ENCODE measurements at regions not wholly inside any gene's neighbourhood (a gene's known extent, or its start where the extent isn't known, plus 50 kb on each side); places are given as distances from the start of the nearest gene placed in this dataset.
"Not testable (repeated sequence)": the region's sequence is repeated elsewhere in the genome, so short reads cannot be mapped to it uniquely, and the experiment has no call there.

DNA sequence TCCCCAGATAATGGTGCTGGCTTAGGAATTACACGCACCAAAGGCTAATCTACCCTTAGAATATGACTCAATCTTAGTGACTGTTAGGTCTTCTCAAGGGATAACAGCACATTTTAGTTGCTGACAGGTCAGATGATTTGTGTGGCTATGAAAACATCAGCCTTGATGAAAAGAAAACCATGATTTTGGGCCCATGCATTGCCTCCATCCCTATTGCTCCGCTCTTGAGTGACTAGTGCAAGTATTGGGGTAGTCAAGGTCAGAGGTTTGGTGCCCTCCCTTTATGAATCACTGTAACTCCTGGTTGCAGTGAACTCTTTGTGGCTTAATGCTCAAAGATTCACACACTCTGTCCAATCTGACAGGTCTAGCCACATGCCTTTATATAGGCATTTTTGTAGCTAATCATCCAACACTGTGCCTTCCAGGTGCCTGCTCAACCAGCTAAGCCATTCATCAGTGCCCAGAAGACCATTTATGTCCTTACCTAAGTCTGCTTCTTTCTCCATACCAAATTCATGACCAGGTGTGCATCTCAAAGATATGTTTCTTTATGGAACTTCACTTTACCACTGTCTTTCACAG, 251.6 kb downstream of the KCNJ2 start:
- H3K9ac ChIP-seq (ENCODE audit: low read depth, low read length), result no peak overlapping the region

DNA sequence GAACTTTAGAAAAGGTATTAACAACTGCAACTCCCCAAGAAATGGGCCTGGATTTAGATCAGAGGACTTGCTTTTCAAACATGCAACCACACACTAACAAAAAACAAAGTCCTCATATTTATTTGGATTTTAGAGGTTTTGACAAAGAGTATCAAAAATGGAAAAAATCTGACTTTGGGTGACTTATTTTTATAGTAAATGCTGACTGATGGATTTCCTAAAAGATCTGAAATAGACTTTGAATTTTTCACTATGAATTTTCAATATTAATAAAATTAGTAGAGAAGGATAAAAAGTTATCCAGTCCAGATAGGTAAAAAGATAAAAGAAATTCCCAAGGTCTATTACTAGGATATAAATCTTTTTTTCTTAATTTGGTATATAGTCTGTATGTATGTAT, 253.5 kb downstream of the KCNJ2 start:
- Histone ChIP-seq H3K27me3 (ENCODE audit: insufficient read depth, low read length) (no peaks in the 10 kb centered on the region), H3K4me3 (ENCODE audit: low read length) (no peak overlapping the region), H3K9me3 (ENCODE audit: insufficient read depth, low read depth, low read length) (no peaks in the 10 kb centered on the region), H3K36me3 (ENCODE audit: insufficient read depth, low read depth, low read length) (no peaks in the 10 kb centered on the region), H3K27ac (ENCODE audit: low read length) (no peak overlapping the region), H3K4me1 (ENCODE audit: insufficient read depth, low read length) (peaks cover 7% of the 10 kb centered on the region; the same call in 1 of the 2 replicates), H3K9ac (ENCODE audit: low read depth, low read length) (no peak overlapping the region)

More for the DNA sequence above, 251.6 kb downstream of the KCNJ2 start:
- Histone ChIP-seq H3K36me3 (ENCODE audit: insufficient read depth, low read depth, low read length) (no peaks in the 10 kb centered on the region), H3K27ac (ENCODE audit: low read length) (no peak overlapping the region), H3K4me1 (ENCODE audit: insufficient read depth, low read length) (no peaks in the 10 kb centered on the region), H3K27me3 (ENCODE audit: insufficient read depth, low read length) (no peaks in the 10 kb centered on the region), H3K9me3 (ENCODE audit: insufficient read depth, low read depth, low read length) (no peaks in the 10 kb centered on the region), H3K4me3 (ENCODE audit: low read length) (no peak overlapping the region)

DNA sequence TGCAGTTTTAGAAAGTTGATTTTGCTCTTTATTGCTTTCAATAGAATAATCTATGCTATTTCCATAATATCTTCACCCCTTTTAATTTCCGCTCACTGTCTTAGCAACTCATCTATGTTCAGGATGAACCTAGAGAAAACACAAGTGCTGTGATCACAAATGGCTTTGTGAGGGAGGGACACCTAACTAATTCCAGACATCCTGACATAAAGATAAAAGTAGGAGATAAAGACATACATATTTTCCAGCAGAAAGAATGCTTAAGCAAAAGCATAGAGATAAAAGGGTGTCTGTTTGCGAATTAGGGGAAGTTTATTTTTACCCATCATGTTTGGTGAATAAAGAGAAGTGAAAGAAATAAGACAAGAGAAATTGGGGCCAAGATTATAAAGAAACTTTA, 254.2 kb downstream of the KCNJ2 start:
- peaks cover 7% of the 10 kb centered on the region; the same call in 1 of the 2 replicates for H3K4me1 ChIP-seq (ENCODE audit: insufficient read depth, low read length)
- no peak overlapping the region for H3K4me3 ChIP-seq (ENCODE audit: low read length)
- H3K36me3 ChIP-seq (ENCODE audit: insufficient read depth, low read depth, low read length), result no peaks in the 10 kb centered on the region
- H3K27ac ChIP-seq (ENCODE audit: low read length), result no peak overlapping the region
- no peaks in the 10 kb centered on the region for H3K27me3 ChIP-seq (ENCODE audit: insufficient read depth, low read length)
- no peak overlapping the region for H3K9ac ChIP-seq (ENCODE audit: low read depth, low read length)
- no peaks in the 10 kb centered on the region for H3K9me3 ChIP-seq (ENCODE audit: insufficient read depth, low read depth, low read length)

DNA sequence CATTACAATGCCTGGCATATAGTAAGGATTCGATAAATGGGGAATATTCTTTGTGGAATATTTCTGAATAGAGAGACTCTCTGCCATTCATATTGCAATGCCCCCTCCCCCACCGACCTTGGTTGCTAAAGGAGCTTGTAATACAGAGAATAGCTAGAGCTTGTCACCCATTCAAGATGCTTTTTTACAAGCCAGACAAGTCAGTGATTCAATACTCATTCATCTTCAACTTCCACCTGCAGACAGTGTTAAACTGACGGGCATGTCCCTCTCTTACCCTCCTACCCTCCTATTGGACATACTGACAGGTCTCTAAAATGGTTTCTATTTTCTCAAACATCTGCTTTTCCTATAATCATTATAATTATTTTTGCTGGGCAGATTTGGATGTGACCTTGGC, 257.4 kb downstream of the KCNJ2 start:
- H3K36me3 ChIP-seq (ENCODE audit: insufficient read depth, low read depth, low read length), result no peaks in the 10 kb centered on the region
- no peaks in the 10 kb centered on the region for H3K27me3 ChIP-seq (ENCODE audit: insufficient read depth, low read length)
- no peak overlapping the region for H3K9ac ChIP-seq (ENCODE audit: low read depth, low read length)
- no peak overlapping the region for H3K27ac ChIP-seq (ENCODE audit: low read length)
- no peaks in the 10 kb centered on the region for H3K9me3 ChIP-seq (ENCODE audit: insufficient read depth, low read depth, low read length)
- peaks cover 7% of the 10 kb centered on the region; the same call in 1 of the 2 replicates for H3K4me1 ChIP-seq (ENCODE audit: insufficient read depth, low read length)
- H3K4me3 ChIP-seq (ENCODE audit: low read length), result no peak overlapping the region

DNA sequence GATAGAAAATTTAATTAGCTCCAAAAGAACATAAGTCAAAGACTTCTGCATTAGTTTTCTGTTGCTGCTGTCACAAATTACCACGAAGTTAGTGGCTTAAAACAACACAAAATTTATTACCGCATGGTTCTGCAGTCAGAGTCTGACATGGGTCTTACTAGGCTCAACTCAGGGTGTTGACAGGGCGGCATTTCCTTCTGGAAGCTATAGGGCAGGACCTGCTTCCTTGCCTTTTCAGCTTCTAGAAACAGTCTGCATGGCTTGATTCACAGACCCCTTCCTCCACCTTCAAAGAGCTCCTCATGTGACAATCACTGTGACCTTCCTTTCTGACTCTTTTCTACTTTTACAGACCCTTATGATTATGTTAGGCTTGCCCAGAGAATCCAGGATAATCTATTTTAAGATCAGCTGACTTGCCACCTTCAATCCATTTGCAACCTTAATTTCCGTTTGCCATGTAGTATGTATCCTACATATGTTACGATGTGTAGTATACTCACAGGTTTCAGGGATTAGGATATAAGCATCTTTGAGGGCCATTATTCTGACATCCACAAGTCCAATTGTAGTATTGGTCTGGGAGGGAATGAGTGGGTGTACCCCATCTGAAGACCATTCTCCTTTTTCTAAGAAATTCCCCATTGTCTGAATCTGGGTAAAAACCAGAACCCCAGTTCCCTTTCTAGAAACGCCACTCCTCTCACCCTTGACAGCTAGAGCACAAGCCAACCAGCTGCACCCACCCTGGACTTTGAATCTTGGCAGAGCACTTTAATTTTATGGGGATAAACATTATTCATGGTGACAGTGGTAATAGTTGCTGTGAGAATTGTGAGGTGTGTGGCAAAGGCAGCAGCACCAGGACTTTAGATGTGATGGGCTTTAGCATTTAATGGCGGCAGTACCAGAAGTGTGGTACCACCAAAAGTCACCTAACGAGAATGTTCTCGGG, 265.5 kb downstream of the KCNJ2 start:
- Histone ChIP-seq H3K27me3 (ENCODE audit: insufficient read depth, low read length) (no peaks in the 10 kb centered on the region), H3K27ac (ENCODE audit: low read length) (no peak overlapping the region), H3K4me3 (ENCODE audit: low read length) (no peak overlapping the region), H3K4me1 (ENCODE audit: insufficient read depth, low read length) (peaks cover 3% of the 10 kb centered on the region; the same call in 1 of the 2 replicates), H3K9ac (ENCODE audit: low read depth, low read length) (no peak overlapping the region), H3K9me3 (ENCODE audit: insufficient read depth, low read depth, low read length) (no peaks in the 10 kb centered on the region), H3K36me3 (ENCODE audit: insufficient read depth, low read depth, low read length) (no peaks in the 10 kb centered on the region)

DNA sequence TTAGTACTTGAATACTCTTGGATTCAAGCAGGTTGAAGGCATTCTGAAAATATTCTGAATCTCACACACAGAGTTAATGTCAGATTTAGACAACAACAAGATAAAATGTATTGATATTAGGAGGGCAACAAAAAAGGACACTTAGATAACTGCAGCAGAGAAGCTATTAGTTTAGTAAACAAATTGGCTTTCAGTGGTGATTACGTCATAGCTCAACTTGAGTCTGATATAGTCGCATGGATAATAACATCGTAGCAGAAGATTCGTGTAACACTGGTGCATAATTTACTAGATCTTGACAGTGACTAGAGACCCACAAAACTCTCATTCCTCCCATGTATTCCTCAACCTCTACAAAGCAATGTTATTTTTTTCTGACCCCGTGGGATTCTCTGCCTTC, 268.3 kb downstream of the KCNJ2 start:
- peaks cover 3% of the 10 kb centered on the region; the same call in 1 of the 2 replicates for H3K4me1 ChIP-seq (ENCODE audit: insufficient read depth, low read length)
- no peak overlapping the region for H3K27ac ChIP-seq (ENCODE audit: low read length)
- no peak overlapping the region for H3K4me3 ChIP-seq (ENCODE audit: low read length)
- no peak overlapping the region; the same call in 1 of the 2 replicates for H3K9ac ChIP-seq (ENCODE audit: low read depth, low read length)
- no peaks in the 10 kb centered on the region for H3K27me3 ChIP-seq (ENCODE audit: insufficient read depth, low read length)
- H3K36me3 ChIP-seq (ENCODE audit: insufficient read depth, low read depth, low read length), result no peaks in the 10 kb centered on the region
- H3K9me3 ChIP-seq (ENCODE audit: insufficient read depth, low read depth, low read length), result no peaks in the 10 kb centered on the region

DNA sequence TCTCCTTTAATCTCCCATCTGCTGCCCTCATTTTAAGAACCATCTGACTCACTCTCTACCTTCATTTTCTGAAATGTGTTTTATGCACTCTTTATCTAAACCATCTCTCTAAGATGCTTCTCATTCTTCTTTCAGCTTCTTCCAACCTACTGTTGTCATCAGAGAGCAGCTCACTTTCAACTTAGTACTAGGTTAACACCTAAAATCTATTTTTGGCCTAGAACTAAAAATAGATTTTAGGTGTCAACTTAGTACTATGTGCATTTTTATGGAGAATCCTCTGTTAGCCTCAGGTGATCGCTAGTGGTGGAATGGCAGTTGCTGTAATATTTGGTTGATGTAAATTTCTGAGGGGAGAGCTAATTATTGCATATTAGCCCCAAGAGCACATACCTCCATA, 277.1 kb downstream of the KCNJ2 start:
- Histone ChIP-seq H3K9ac (ENCODE audit: low read depth, low read length) (no peak overlapping the region), H3K27me3 (ENCODE audit: insufficient read depth, low read length) (no peaks in the 10 kb centered on the region), H3K27ac (ENCODE audit: low read length) (no peak overlapping the region), H3K4me1 (ENCODE audit: insufficient read depth, low read length) (peaks cover 5% of the 10 kb centered on the region; the same call in 1 of the 2 replicates), H3K9me3 (ENCODE audit: insufficient read depth, low read depth, low read length) (no peaks in the 10 kb centered on the region), H3K4me3 (ENCODE audit: low read length) (no peak overlapping the region), H3K36me3 (ENCODE audit: insufficient read depth, low read depth, low read length) (no peaks in the 10 kb centered on the region)

DNA sequence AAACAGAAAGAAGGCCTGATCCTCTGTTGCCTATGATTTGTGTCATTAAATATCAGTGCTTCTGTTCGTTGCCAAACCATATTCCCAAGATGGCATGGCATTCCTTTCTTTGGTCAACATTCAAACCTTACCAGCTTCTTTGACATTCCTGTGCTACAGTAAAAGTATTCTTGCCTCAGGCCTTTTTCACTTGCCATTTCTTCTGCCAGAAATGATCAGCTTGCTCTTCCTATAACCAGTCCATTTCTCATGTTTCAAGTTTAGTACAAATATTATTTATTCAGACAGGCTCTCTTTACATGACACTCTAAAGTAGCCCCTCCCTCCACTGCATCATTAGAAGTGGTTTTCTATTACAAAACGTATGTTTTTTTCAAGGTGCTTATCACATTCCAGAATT, 278.3 kb downstream of the KCNJ2 start:
- H3K4me1 ChIP-seq (ENCODE audit: insufficient read depth, low read length), result peaks cover 5% of the 10 kb centered on the region; the same call in 1 of the 2 replicates
- H3K36me3 ChIP-seq (ENCODE audit: insufficient read depth, low read depth, low read length), result no peaks in the 10 kb centered on the region
- no peaks in the 10 kb centered on the region for H3K27me3 ChIP-seq (ENCODE audit: insufficient read depth, low read length)
- no peak overlapping the region for H3K4me3 ChIP-seq (ENCODE audit: low read length)
- H3K27ac ChIP-seq (ENCODE audit: low read length), result no peak overlapping the region
- no peak overlapping the region for H3K9ac ChIP-seq (ENCODE audit: low read depth, low read length)
- no peaks in the 10 kb centered on the region for H3K9me3 ChIP-seq (ENCODE audit: insufficient read depth, low read depth, low read length)

DNA sequence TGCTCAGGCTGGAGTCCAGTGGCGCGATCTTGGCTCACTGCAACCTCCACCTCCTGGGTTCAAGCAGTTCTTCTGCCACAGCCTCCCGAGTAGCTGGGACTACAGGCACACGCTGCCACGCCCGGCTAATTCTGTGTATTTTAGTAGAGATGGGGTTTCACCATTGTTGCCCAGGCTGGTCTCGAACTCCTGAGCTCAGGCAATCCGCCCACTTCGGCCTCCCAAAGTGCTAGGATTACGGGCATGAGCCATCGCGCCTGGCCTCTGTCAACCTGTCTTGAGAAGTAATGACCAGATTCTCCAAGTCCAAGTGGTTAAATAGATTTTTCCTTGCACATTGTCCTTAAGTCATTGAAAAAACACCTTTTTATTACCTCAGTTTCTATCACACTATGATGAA, 283.7 kb downstream of the KCNJ2 start:
- H3K27me3 ChIP-seq (ENCODE audit: insufficient read depth, low read length); H3K9me3 ChIP-seq (ENCODE audit: insufficient read depth, low read depth, low read length); H3K27ac ChIP-seq (ENCODE audit: low read length); H3K36me3 ChIP-seq (ENCODE audit: insufficient read depth, low read depth, low read length); H3K4me1 ChIP-seq (ENCODE audit: insufficient read depth, low read length); H3K4me3 ChIP-seq (ENCODE audit: low read length); H3K9ac ChIP-seq (ENCODE audit: low read depth, low read length): not testable (repeated sequence)

DNA sequence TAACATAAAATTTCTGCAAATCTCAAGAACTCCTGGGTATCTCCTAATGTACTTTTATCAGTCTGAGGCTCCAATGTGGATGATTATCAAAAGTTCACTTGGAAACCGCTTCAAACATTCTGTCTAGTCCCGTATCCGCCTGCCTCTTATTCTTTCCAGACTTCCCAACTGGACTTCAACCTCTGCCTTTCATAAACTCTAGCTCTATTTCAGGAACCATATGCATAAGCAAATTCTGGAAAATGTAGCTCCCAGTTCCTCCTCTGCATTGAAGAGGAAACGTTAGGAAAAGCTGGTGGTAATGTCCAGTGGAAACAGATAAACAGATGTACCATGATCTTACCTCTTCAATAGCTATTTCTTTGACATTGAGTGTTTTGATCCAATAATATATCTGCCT, 285.0 kb downstream of the KCNJ2 start:
- Histone ChIP-seq H3K4me3 (ENCODE audit: low read length) (no peak overlapping the region), H3K36me3 (ENCODE audit: insufficient read depth, low read depth, low read length) (no peaks in the 10 kb centered on the region), H3K27ac (ENCODE audit: low read length) (no peak overlapping the region), H3K4me1 (ENCODE audit: insufficient read depth, low read length) (peaks cover 3% of the 10 kb centered on the region; the same call in 1 of the 2 replicates), H3K9me3 (ENCODE audit: insufficient read depth, low read depth, low read length) (no peaks in the 10 kb centered on the region), H3K27me3 (ENCODE audit: insufficient read depth, low read length) (no peaks in the 10 kb centered on the region), H3K9ac (ENCODE audit: low read depth, low read length) (no peak overlapping the region)

DNA sequence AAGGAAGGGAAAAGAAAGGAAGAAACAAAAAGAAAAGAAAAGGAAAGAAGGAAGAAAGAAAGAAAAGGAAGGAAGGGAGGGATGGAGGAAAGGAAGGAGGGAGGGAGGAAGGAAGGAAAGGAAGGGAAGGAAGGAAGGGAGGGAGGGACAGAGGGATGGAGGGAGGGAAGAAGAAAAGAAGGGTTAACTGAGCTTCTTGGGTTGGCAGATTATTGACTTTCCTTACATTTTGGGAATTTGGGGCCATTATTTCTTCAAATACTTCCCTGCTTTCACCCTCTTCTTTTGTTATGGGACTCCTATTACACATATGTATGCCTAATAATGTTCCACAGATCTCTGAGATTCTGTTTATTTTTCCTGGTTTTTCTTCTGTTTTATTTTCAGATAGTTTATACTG, 285.6 kb downstream of the KCNJ2 start:
- H3K9me3 ChIP-seq (ENCODE audit: insufficient read depth, low read depth, low read length), result no peaks in the 10 kb centered on the region
- no peak overlapping the region for H3K9ac ChIP-seq (ENCODE audit: low read depth, low read length)
- H3K27ac ChIP-seq (ENCODE audit: low read length), result no peak overlapping the region
- no peaks in the 10 kb centered on the region for H3K27me3 ChIP-seq (ENCODE audit: insufficient read depth, low read length)
- no peak overlapping the region for H3K4me3 ChIP-seq (ENCODE audit: low read length)
- H3K36me3 ChIP-seq (ENCODE audit: insufficient read depth, low read depth, low read length), result no peaks in the 10 kb centered on the region
- no peaks in the 10 kb centered on the region for H3K4me1 ChIP-seq (ENCODE audit: insufficient read depth, low read length)

DNA sequence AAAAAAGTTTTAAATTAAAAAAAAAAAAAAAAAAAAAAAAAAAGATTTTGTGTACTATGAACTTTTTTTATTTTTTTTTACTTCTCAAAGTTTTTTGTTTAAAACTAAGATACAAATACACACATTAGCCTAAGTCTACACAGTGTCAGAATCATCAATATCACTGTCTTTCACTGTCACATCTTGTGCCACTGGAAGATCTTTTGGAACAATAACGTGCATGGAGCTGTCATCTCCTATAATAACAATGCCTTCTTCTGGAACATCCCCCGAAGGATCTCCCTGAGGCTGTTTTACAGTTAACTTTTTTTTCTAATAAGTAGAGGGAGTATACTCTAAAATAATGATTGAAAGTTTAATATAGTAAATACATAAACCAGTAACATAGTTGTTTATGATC, 295.7 kb downstream of the KCNJ2 start:
- H3K4me3 ChIP-seq (ENCODE audit: low read length), result no peak overlapping the region
- H3K27me3 ChIP-seq (ENCODE audit: insufficient read depth, low read length), result no peaks in the 10 kb centered on the region
- H3K4me1 ChIP-seq (ENCODE audit: insufficient read depth, low read length), result no peaks in the 10 kb centered on the region

More for the DNA sequence above, 295.7 kb downstream of the KCNJ2 start:
- Histone ChIP-seq H3K9ac (ENCODE audit: low read depth, low read length) (no peak overlapping the region), H3K9me3 (ENCODE audit: insufficient read depth, low read depth, low read length) (no peaks in the 10 kb centered on the region), H3K36me3 (ENCODE audit: insufficient read depth, low read depth, low read length) (no peaks in the 10 kb centered on the region), H3K27ac (ENCODE audit: low read length) (no peak overlapping the region)

All from iPS-20b (cell line).